GM13976 (cell line): ENCODE measurements at regions not wholly inside any gene's neighbourhood (a gene's known extent, or its start where the extent isn't known, plus 50 kb on each side); places are given as distances from the start of the nearest gene placed in this dataset.

Experiments used
- DNase-seq: peaks from one replicate; pipeline ENCODE4 v3.0.0; 2012; ENCODE audit warnings: low spot score
- in situ Hi-C: fragments of 300-500 bp; cut with MboI; formaldehyde crosslinking; loops from one replicate; pipeline ENCODE4 v1.12.0; 2022; ENCODE audit warnings: low sequenced_read_pairs, mixed read lengths, inconsistent platforms; ENCODE audit not compliant: unreplicated experiment
- TF ChIP-seq, protein P1 (sequence below): IDR thresholded peaks from 2 replicates; pipeline ENCODE4 v1.5.1; 2012; ENCODE audit warnings: borderline replicate concordance, mild to moderate bottlenecking; ENCODE audit not compliant: insufficient read depth; ENCODE audit errors: extremely low read depth, missing control alignments, control extremely low read depth

- no peak for DNase-seq
These were observed 142.2 kb upstream of the ABCA1 start for GRCh38 chr9:105070176-105070575.

GRCh38 chr9:105072476-105072875 lies 144.5 kb upstream of the ABCA1 start:
- TF ChIP-seq, protein P1, sequence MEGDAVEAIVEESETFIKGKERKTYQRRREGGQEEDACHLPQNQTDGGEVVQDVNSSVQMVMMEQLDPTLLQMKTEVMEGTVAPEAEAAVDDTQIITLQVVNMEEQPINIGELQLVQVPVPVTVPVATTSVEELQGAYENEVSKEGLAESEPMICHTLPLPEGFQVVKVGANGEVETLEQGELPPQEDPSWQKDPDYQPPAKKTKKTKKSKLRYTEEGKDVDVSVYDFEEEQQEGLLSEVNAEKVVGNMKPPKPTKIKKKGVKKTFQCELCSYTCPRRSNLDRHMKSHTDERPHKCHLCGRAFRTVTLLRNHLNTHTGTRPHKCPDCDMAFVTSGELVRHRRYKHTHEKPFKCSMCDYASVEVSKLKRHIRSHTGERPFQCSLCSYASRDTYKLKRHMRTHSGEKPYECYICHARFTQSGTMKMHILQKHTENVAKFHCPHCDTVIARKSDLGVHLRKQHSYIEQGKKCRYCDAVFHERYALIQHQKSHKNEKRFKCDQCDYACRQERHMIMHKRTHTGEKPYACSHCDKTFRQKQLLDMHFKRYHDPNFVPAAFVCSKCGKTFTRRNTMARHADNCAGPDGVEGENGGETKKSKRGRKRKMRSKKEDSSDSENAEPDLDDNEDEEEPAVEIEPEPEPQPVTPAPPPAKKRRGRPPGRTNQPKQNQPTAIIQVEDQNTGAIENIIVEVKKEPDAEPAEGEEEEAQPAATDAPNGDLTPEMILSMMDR = no peak
- in situ Hi-C loops = no loop called here

More at GRCh38 chr9:105070176-105070575, 142.2 kb upstream of the ABCA1 start:
- in situ Hi-C loops = no loop called here
- TF ChIP-seq, protein P1 = no peak

DNA sequence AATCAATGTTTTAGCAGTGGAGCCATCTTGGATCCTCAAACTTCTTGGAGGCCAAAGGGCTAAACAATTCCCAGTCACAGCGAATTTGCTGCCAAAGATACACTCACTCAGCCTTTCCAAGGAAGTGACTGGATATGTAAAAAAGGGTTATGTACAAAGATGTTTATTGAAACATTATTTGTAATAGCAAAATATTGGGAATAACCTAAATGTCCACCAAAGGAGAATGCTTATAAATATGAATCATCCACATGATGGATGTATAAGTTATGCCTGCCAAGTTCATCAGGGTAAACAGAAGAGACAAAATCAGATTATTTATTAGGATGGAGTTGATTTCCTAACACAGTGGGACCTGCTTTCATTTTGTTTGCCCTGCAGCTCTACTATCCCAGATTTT lies 145.2 kb upstream of the ABCA1 start:
- TF ChIP-seq, protein P1 = no peak
- in situ Hi-C loops = no loop called here
- no peak for DNase-seq

More at GRCh38 chr9:105072476-105072875, 144.5 kb upstream of the ABCA1 start:
- DNase-seq = no peak

GRCh38 chr9:105074491-105074890 lies 146.5 kb upstream of the ABCA1 start:
- in situ Hi-C loops = no loop called here
- DNase-seq = no peak
- TF ChIP-seq, protein P1 = no peak

- TF ChIP-seq, protein P1 = no peak
- DNase-seq = no peak
- in situ Hi-C loops = no loop called here
These were observed 148.8 kb upstream of the ABCA1 start for GRCh38 chr9:105076729-105077128.

DNA sequence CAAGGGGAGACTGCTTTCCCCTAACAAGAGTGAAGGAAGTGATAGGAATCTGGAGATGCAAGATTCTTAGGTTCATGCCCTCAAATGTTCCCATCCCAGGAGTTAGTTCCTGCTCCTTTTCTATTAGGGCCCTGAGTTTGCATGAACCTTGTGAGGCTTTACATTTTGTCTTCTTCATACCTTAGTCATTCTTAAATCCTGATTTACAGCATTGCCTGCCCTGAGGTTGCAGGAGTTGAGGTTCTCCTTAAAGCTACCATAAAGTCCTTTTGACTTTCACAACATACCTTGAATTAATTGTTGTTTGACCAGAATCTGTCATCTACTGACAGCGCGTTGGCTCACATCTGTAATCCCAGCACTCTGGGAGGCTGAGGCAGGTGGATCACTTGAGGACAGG lies 151.5 kb upstream of the ABCA1 start:
- in situ Hi-C loops = no loop called here
- DNase-seq = no peak
- TF ChIP-seq, protein P1 = no peak

DNA sequence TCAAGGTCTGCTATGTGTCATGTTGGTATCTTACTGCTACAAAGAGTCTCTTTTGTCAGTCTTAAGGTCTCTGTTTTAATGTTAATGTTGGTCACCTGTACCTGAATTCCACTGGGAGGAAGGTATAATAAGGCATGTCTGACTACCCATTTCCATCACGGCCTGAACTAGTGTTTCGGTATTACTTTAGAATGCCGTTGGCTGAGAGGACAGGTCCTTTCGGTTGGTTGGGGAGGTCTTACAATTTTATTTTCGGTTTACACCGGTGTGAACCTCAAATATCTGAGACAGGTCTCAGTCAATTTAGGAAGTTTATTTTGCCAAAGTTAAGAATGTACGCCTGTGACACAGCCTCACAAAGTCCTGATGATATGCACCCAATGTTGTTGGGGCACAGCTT lies 154.9 kb upstream of the ABCA1 start:
- TF ChIP-seq, protein P1 = no peak
- in situ Hi-C loops = no loop called here
- DNase-seq = no peak
